ENCODE measurements at regions not wholly inside any gene's neighbourhood (a gene's known extent, or its start where the extent isn't known, plus 50 kb on each side); places are given as distances from the start of the nearest gene placed in this dataset.

- H3K9me3 Mint-ChIP-seq, result peaks cover 4% of the 10 kb centered on the region
- no peak overlapping the region for H3K27ac Mint-ChIP-seq
- TF ChIP-seq, protein P1, sequence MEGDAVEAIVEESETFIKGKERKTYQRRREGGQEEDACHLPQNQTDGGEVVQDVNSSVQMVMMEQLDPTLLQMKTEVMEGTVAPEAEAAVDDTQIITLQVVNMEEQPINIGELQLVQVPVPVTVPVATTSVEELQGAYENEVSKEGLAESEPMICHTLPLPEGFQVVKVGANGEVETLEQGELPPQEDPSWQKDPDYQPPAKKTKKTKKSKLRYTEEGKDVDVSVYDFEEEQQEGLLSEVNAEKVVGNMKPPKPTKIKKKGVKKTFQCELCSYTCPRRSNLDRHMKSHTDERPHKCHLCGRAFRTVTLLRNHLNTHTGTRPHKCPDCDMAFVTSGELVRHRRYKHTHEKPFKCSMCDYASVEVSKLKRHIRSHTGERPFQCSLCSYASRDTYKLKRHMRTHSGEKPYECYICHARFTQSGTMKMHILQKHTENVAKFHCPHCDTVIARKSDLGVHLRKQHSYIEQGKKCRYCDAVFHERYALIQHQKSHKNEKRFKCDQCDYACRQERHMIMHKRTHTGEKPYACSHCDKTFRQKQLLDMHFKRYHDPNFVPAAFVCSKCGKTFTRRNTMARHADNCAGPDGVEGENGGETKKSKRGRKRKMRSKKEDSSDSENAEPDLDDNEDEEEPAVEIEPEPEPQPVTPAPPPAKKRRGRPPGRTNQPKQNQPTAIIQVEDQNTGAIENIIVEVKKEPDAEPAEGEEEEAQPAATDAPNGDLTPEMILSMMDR (IDR thresholded peaks at IDR 0.05), result no peak
- CTCF ChIA-PET, result no interaction called here
- ATAC-seq (no peak), DNase-seq (no peak)
- no peak overlapping the region for H3K4me3 Mint-ChIP-seq
- intact Hi-C loops (cut with micrococcal nuclease), result no loop called here
- POLR2A ChIA-PET, result no interaction called here
- H3K36me3 Mint-ChIP-seq (ENCODE audit: low read depth), result no peaks in the 10 kb centered on the region
- H3K4me1 Mint-ChIP-seq (ENCODE audit: low read depth), result no peaks in the 10 kb centered on the region
- no peaks in the 10 kb centered on the region for H3K27me3 Mint-ChIP-seq
Observed at GRCh38 chr19:31625056-31625455, 275.8 kb upstream of the TSHZ3 start.

- ATAC-seq (no peak), DNase-seq (no peak)
- CTCF ChIA-PET, result no interaction called here
- Mint-ChIP-seq H3K27me3 (no peaks in the 10 kb centered on the region), H3K4me1 (ENCODE audit: low read depth) (no peaks in the 10 kb centered on the region), H3K4me3 (no peak overlapping the region), H3K36me3 (ENCODE audit: low read depth) (no peaks in the 10 kb centered on the region), H3K9me3 (peaks cover 4% of the 10 kb centered on the region), H3K27ac (no peak overlapping the region)
- intact Hi-C loops (cut with micrococcal nuclease), result no loop called here
- TF ChIP-seq, protein P1 (IDR thresholded peaks at IDR 0.05), result no peak
- POLR2A ChIA-PET, result no interaction called here
Observed at GRCh38 chr19:31625575-31625974, 276.3 kb upstream of the TSHZ3 start.

DNA sequence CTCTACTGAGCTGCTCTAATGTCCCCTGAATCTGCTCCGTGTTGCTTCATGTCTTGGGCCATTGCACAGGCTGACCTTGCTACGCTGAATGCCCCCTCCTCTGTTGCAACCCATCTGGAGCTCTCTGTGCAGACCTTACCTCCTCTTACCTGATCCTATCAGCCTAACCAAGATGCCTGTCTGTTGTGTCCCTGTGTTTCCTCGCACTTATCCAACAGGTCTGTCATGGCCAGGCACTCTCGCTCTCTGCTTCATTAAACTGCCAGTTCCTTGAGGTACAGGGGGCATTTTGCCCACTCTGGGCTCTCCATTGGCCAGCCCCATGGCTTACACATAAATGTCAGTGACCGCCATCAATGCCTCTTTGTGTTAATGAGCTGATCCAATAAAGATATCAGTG is 277.7 kb upstream of the TSHZ3 start:
- no peaks in the 10 kb centered on the region for H3K36me3 Mint-ChIP-seq (ENCODE audit: low read depth)
- TF ChIP-seq, protein P1 (IDR thresholded peaks at IDR 0.05), result no peak
- intact Hi-C loops (cut with micrococcal nuclease), result no loop called here
- ChIA-PET POLR2A (no interaction called here), CTCF (no interaction called here)
- no peaks in the 10 kb centered on the region for H3K27me3 Mint-ChIP-seq
- H3K4me3 Mint-ChIP-seq, result no peak overlapping the region
- ATAC-seq, result no peak
- DNase-seq, result no peak
- no peak overlapping the region for H3K27ac Mint-ChIP-seq
- H3K9me3 Mint-ChIP-seq, result no peaks in the 10 kb centered on the region
- no peaks in the 10 kb centered on the region for H3K4me1 Mint-ChIP-seq (ENCODE audit: low read depth)

- Mint-ChIP-seq H3K27ac (no peak overlapping the region), H3K4me1 (ENCODE audit: low read depth) (no peaks in the 10 kb centered on the region), H3K27me3 (no peaks in the 10 kb centered on the region), H3K9me3 (no peaks in the 10 kb centered on the region), H3K4me3 (no peak overlapping the region), H3K36me3 (ENCODE audit: low read depth) (no peaks in the 10 kb centered on the region)
- intact Hi-C loops (cut with micrococcal nuclease), result no loop called here
- TF ChIP-seq, protein P1 (IDR thresholded peaks at IDR 0.05), result no peak
- POLR2A ChIA-PET, result no interaction called here
- CTCF ChIA-PET, result no interaction called here
- no peak for ATAC-seq
- no peak for DNase-seq
Observed at GRCh38 chr19:31627620-31628365, 278.6 kb upstream of the TSHZ3 start.

- intact Hi-C loops (cut with micrococcal nuclease), result no loop called here
- H3K4me3 Mint-ChIP-seq, result no peak overlapping the region
- H3K27ac Mint-ChIP-seq, result no peak overlapping the region
- H3K36me3 Mint-ChIP-seq (ENCODE audit: low read depth), result no peaks in the 10 kb centered on the region
- H3K9me3 Mint-ChIP-seq, result no peaks in the 10 kb centered on the region
- ATAC-seq (no peak), DNase-seq (no peak)
- H3K27me3 Mint-ChIP-seq, result no peaks in the 10 kb centered on the region
- POLR2A ChIA-PET, result no interaction called here
- H3K4me1 Mint-ChIP-seq (ENCODE audit: low read depth), result no peaks in the 10 kb centered on the region
- TF ChIP-seq, protein P1 (IDR thresholded peaks at IDR 0.05), result no peak
- CTCF ChIA-PET, result no interaction called here
Observed at GRCh38 chr19:31629579-31630363, 280.5 kb upstream of the TSHZ3 start.
